ENCODE measurements at regions not wholly inside any gene's neighbourhood (a gene's known extent, or its start where the extent isn't known, plus 50 kb on each side); places are given as distances from the start of the nearest gene placed in this dataset.

DNA sequence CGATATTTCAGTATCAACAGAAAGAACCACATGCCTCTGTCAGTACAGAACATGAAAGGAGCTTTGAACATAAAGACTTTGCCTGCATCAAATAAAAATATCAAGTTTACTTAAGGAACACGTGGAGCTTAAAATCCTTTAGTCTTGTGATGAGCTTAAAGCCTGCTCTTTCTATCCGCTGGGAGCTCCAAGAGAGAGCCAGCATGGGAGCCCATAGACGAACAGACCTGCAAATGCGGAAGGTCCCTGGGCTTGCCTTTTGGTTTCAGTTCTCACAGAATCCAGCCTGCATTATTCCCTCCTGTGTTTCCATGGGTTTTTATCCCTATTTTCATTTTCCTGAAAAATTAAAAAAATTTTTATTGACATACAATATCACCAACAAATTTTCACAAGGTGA is 530.6 kb upstream of the RGMA start:
- TF ChIP-seq POLR2A (IDR thresholded peaks at IDR 0.05; ENCODE audit: low read length): no peak
- TF ChIP-seq GATA1 (IDR thresholded peaks at IDR 0.05; ENCODE audit: low read depth, low read length): no peak

All from erythroblast (primary cell).